ENCODE measurements at regions not wholly inside any gene's neighbourhood (a gene's known extent, or its start where the extent isn't known, plus 50 kb on each side); places are given as distances from the start of the nearest gene placed in this dataset.
"Not testable (repeated sequence)": the region's sequence is repeated elsewhere in the genome, so short reads cannot be mapped to it uniquely, and the experiment has no call there.

GRCh38 chr2:67899187-67899586, 163.6 kb downstream of the C1D start:
- Histone ChIP-seq H3K9me3 (ENCODE audit: control insufficient read depth in 4 of 4, insufficient read depth in 3 of 4, low read length in 3 of 4) (no peaks in the 10 kb centered on the region), H3K27ac (ENCODE audit: low read depth in 1 of 2, low read length in 1 of 2) (no peak overlapping the region), H3K4me1 (ENCODE audit: control insufficient read depth in 5 of 5, insufficient read depth in 5 of 5, low read length in 5 of 5) (peaks cover 0 to 4% (median 1%) of the 10 kb centered on the region in 5 donors), H3K36me3 (ENCODE audit: control insufficient read depth in 4 of 4, insufficient read depth in 4 of 4, low read length in 4 of 4) (no peaks in the 10 kb centered on the region), H3K4me3 (no peak overlapping the region), H3K9ac (ENCODE audit: insufficient read depth in 1 of 2, low read length in 2 of 2) (no peak overlapping the region), H3K27me3 (ENCODE audit: control insufficient read depth in 3 of 3, insufficient read depth in 3 of 3, low read length in 2 of 3) (no peaks in the 10 kb centered on the region)
- no peak for ATAC-seq (ENCODE audit: insufficient read depth, low FRiP score)
- WGBS, 2 donors, result 38 to 58% methylated on average over 5 of the region's 5 CpGs
- no peak for TF ChIP-seq CTCF (IDR thresholded peaks at IDR 0.05; ENCODE audit: control extremely low read depth, extremely low read depth)
- DNase-seq, result no peak

GRCh38 chr2:67900826-67901225, 162.0 kb downstream of the C1D start:
- no peak for TF ChIP-seq CTCF (IDR thresholded peaks at IDR 0.05; ENCODE audit: control extremely low read depth, extremely low read depth)
- Histone ChIP-seq H3K4me1 (ENCODE audit: control insufficient read depth in 5 of 5, insufficient read depth in 5 of 5, low read length in 5 of 5) (peaks cover 0 to 2% (median 0%) of the 10 kb centered on the region in 5 donors), H3K36me3 (ENCODE audit: control insufficient read depth in 4 of 4, insufficient read depth in 4 of 4, low read length in 4 of 4) (no peaks in the 10 kb centered on the region), H3K27ac (ENCODE audit: low read depth in 1 of 2, low read length in 1 of 2) (no peak overlapping the region), H3K4me3 (no peak overlapping the region), H3K9me3 (ENCODE audit: control insufficient read depth in 4 of 4, insufficient read depth in 3 of 4, low read length in 3 of 4) (no peaks in the 10 kb centered on the region), H3K27me3 (ENCODE audit: control insufficient read depth in 3 of 3, insufficient read depth in 3 of 3, low read length in 2 of 3) (no peaks in the 10 kb centered on the region), H3K9ac (ENCODE audit: insufficient read depth in 1 of 2, low read length in 2 of 2) (no peak overlapping the region)
- no peak for DNase-seq
- ATAC-seq (ENCODE audit: insufficient read depth, low FRiP score), result no peak
- 93 to 97% methylated on average over 1 of the region's 1 CpG for WGBS, 2 donors

- Histone ChIP-seq H3K4me1 (ENCODE audit: control insufficient read depth in 5 of 5, insufficient read depth in 5 of 5, low read length in 5 of 5) (peaks cover 0 to 2% (median 0%) of the 10 kb centered on the region in 5 donors), H3K9ac (ENCODE audit: insufficient read depth in 1 of 2, low read length in 2 of 2) (no peak overlapping the region), H3K27me3 (ENCODE audit: control insufficient read depth in 3 of 3, insufficient read depth in 3 of 3, low read length in 2 of 3) (no peaks in the 10 kb centered on the region), H3K9me3 (ENCODE audit: control insufficient read depth in 4 of 4, insufficient read depth in 3 of 4, low read length in 3 of 4) (no peaks in the 10 kb centered on the region), H3K27ac (ENCODE audit: low read depth in 1 of 2, low read length in 1 of 2) (no peak overlapping the region), H3K36me3 (ENCODE audit: control insufficient read depth in 4 of 4, insufficient read depth in 4 of 4, low read length in 4 of 4) (no peaks in the 10 kb centered on the region), H3K4me3 (no peak overlapping the region)
- no peak for ATAC-seq (ENCODE audit: insufficient read depth, low FRiP score)
- WGBS, 2 donors, result 54 to 71% methylated on average over 3 of the region's 3 CpGs
- DNase-seq, result peak in 2 of 3 donors; percentile 20 to 27
- no peak for TF ChIP-seq CTCF (IDR thresholded peaks at IDR 0.05; ENCODE audit: control extremely low read depth, extremely low read depth)
Measured at GRCh38 chr2:67904566-67904965, 158.2 kb downstream of the C1D start.

GRCh38 chr2:67904966-67905365, 157.8 kb downstream of the C1D start:
- no peaks in the 10 kb centered on the region for H3K9me3 ChIP-seq (ENCODE audit: control insufficient read depth in 4 of 4, insufficient read depth in 3 of 4, low read length in 3 of 4)
- no peak overlapping the region for H3K9ac ChIP-seq (ENCODE audit: insufficient read depth in 1 of 2, low read length in 2 of 2)
- H3K4me1 ChIP-seq (ENCODE audit: control insufficient read depth in 5 of 5, insufficient read depth in 5 of 5, low read length in 5 of 5), result peaks cover 0 to 2% (median 0%) of the 10 kb centered on the region in 5 donors
- no peak for TF ChIP-seq CTCF (IDR thresholded peaks at IDR 0.05; ENCODE audit: control extremely low read depth, extremely low read depth)
- DNase-seq (peak in 2 of 3 donors; percentile 16 to 38), ATAC-seq (ENCODE audit: insufficient read depth, low FRiP score) (no peak)
- no peaks in the 10 kb centered on the region for H3K27me3 ChIP-seq (ENCODE audit: control insufficient read depth in 3 of 3, insufficient read depth in 3 of 3, low read length in 2 of 3)
- no peaks in the 10 kb centered on the region for H3K36me3 ChIP-seq (ENCODE audit: control insufficient read depth in 4 of 4, insufficient read depth in 4 of 4, low read length in 4 of 4)
- no peak overlapping the region for H3K27ac ChIP-seq (ENCODE audit: low read depth in 1 of 2, low read length in 1 of 2)
- H3K4me3 ChIP-seq, result no peak overlapping the region
- 74 to 76% methylated on average over 4 of the region's 4 CpGs for WGBS, 2 donors

- H3K36me3 ChIP-seq (ENCODE audit: control insufficient read depth in 4 of 4, insufficient read depth in 4 of 4, low read length in 4 of 4); H3K27ac ChIP-seq (ENCODE audit: low read depth in 1 of 2, low read length in 1 of 2); H3K4me3 ChIP-seq; H3K9ac ChIP-seq (ENCODE audit: insufficient read depth in 1 of 2, low read length in 2 of 2); H3K9me3 ChIP-seq (ENCODE audit: control insufficient read depth in 4 of 4, insufficient read depth in 3 of 4, low read length in 3 of 4); H3K27me3 ChIP-seq (ENCODE audit: control insufficient read depth in 3 of 3, insufficient read depth in 3 of 3, low read length in 2 of 3); ATAC-seq (ENCODE audit: insufficient read depth, low FRiP score); H3K4me1 ChIP-seq (ENCODE audit: control insufficient read depth in 5 of 5, insufficient read depth in 5 of 5, low read length in 5 of 5); DNase-seq: not testable (repeated sequence)
Measured at GRCh38 chr2:67906547-67906946, 156.3 kb downstream of the C1D start.
